ENCODE measurements at regions not wholly inside any gene's neighbourhood (a gene's known extent, or its start where the extent isn't known, plus 50 kb on each side); places are given as distances from the start of the nearest gene placed in this dataset.

GRCh38 chr21:27269644-27270043, 302.8 kb upstream of the ADAMTS5 start:
- TF ChIP-seq CTCF (IDR thresholded peaks at IDR 0.05) = no peak
- Histone ChIP-seq H3K9me3 (no peaks in the 10 kb centered on the region), H3K4me3 (no peak overlapping the region), H3K36me3 (ENCODE audit: low read depth) (no peaks in the 10 kb centered on the region), H3K4me1 (ENCODE audit: low read depth) (no peaks in the 10 kb centered on the region)
- ATAC-seq (no peak), DNase-seq (no peak)
- intact Hi-C loops (cut with DNase I, micrococcal nuclease) = no loop called here

- no peaks in the 10 kb centered on the region for H3K36me3 ChIP-seq (ENCODE audit: low read depth)
- H3K4me3 ChIP-seq = no peak overlapping the region
- TF ChIP-seq CTCF (IDR thresholded peaks at IDR 0.05) = no peak
- DNase-seq (no peak), ATAC-seq (no peak)
- no peaks in the 10 kb centered on the region for H3K4me1 ChIP-seq (ENCODE audit: low read depth)
- intact Hi-C loops (cut with DNase I, micrococcal nuclease) = no loop called here
- no peaks in the 10 kb centered on the region for H3K9me3 ChIP-seq
These were observed 301.4 kb upstream of the ADAMTS5 start for GRCh38 chr21:27268290-27268689.

GRCh38 chr21:27265949-27266348, 299.1 kb upstream of the ADAMTS5 start:
- no peak for ATAC-seq
- H3K4me3 ChIP-seq = no peak overlapping the region

GRCh38 chr21:27265492-27265891, 298.6 kb upstream of the ADAMTS5 start:
- H3K36me3 ChIP-seq (ENCODE audit: low read depth) = no peaks in the 10 kb centered on the region
- no peak overlapping the region for H3K4me3 ChIP-seq
- H3K4me1 ChIP-seq (ENCODE audit: low read depth) = no peaks in the 10 kb centered on the region
- H3K9me3 ChIP-seq = no peaks in the 10 kb centered on the region
- no peak for TF ChIP-seq CTCF (IDR thresholded peaks at IDR 0.05)
- intact Hi-C loops (cut with DNase I, micrococcal nuclease) = no loop called here
- ATAC-seq (no peak), DNase-seq (no peak)

More at GRCh38 chr21:27265949-27266348, 299.1 kb upstream of the ADAMTS5 start:
- H3K4me1 ChIP-seq (ENCODE audit: low read depth) = no peaks in the 10 kb centered on the region
- TF ChIP-seq CTCF (IDR thresholded peaks at IDR 0.05) = no peak
- intact Hi-C loops (cut with DNase I, micrococcal nuclease) = no loop called here
- no peaks in the 10 kb centered on the region for H3K9me3 ChIP-seq
- H3K36me3 ChIP-seq (ENCODE audit: low read depth) = no peaks in the 10 kb centered on the region
- no peak for DNase-seq

- no peak overlapping the region for H3K4me3 ChIP-seq
- H3K36me3 ChIP-seq (ENCODE audit: low read depth) = no peaks in the 10 kb centered on the region
- no peak for TF ChIP-seq CTCF (IDR thresholded peaks at IDR 0.05)
- ATAC-seq (no peak), DNase-seq (no peak)
- no peaks in the 10 kb centered on the region for H3K9me3 ChIP-seq
- H3K4me1 ChIP-seq (ENCODE audit: low read depth) = no peaks in the 10 kb centered on the region
- intact Hi-C loops (cut with DNase I, micrococcal nuclease) = no loop called here
These were observed 294.8 kb upstream of the ADAMTS5 start for GRCh38 chr21:27261676-27262075.

GRCh38 chr21:27260728-27261127, 293.8 kb upstream of the ADAMTS5 start:
- no peaks in the 10 kb centered on the region for H3K9me3 ChIP-seq
- H3K4me1 ChIP-seq (ENCODE audit: low read depth) = no peaks in the 10 kb centered on the region
- no peak overlapping the region for H3K4me3 ChIP-seq
- intact Hi-C loops (cut with DNase I, micrococcal nuclease) = no loop called here
- TF ChIP-seq CTCF (IDR thresholded peaks at IDR 0.05) = no peak
- no peak for ATAC-seq
- H3K36me3 ChIP-seq (ENCODE audit: low read depth) = no peaks in the 10 kb centered on the region
- no peak for DNase-seq
